HG03060 (cell line): ENCODE measurements at regions not wholly inside any gene's neighbourhood (a gene's known extent, or its start where the extent isn't known, plus 50 kb on each side); places are given as distances from the start of the nearest gene placed in this dataset.

Source experiments
- ATAC-seq: cut with Tn5 transposase; IDR thresholded peaks from one replicate; pipeline ENCODE4 v1.9.1; 2021; ENCODE audit warnings: low read depth, moderate number of reproducible peaks; ENCODE audit not compliant: unreplicated experiment

DNA sequence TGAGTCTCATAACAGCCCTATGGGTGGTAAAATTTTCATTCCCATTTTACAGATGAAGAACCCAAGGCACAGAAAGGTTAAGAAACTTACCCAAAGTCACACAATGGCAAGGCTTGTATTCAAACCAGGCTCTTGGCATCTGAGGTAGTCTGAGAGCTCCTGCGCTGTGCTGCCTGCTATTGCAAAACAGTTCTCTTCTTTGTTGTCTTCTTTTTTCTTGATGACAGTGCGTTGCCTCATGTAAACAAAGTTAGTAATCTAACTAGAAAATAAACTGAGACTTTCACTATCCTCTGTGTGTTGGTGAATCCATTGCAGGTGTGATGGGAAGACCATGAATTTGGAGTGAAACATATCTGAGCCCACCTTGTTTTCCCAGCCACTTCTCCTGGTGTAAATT, 240.8 kb downstream of the PTEN start:
- ATAC-seq = no peak

DNA sequence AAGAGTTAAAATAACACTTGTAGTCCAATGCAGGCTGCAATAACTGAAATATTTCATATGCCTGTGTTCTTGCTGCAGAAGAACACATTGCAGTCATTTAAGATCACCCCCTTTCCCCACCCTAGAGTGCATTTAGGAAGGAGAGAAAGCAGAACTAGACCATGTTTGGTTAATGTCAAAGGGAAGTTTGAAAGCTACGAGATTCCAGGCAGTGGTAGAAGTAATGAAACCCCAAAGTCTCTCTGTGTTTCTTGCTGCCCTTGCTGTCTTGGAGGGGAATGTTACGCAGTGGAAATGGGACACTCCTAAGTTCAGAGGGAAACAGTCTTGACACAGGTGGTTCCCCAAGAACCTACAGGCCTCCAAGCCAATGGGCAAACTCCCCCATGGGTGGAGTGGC, 242.9 kb downstream of the PTEN start:
- no peak for ATAC-seq

DNA sequence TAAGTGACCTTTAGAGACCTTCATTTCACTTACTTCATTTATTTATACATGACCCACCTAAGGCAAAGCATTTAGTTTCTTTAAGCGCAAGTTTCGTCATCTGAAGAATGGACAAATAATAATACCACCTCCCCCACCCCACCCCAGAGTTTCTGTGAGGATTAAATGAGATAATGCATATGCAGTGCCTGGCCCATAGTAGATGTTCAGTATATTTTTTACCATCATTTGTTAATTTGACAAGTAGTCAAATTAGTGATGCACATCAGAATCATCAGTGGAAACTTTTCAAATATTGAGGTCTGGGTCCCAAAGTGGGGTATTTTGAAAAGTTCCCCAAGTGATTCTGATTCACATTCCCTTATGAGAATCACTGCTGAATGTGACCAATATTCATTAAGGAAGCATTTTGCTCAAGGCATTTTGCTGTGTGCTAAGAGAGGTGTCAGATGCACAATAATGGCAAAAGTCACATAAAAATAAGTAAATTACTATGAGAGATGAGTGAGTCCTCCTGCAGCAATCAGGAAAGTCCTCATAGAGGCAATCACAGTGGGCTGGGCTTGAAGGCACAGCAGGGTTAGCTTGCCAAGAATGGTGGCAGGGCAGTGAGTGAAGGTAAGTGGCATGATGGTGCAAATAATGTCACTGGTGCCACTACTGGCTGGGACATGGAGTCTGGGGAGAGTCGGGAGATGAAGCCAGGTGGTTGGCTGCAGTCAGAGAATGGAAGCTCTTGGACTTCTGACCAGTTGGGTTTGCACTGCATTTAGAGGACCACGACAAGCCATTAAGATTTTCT, 244.1 kb downstream of the PTEN start:
- no peak for ATAC-seq

DNA sequence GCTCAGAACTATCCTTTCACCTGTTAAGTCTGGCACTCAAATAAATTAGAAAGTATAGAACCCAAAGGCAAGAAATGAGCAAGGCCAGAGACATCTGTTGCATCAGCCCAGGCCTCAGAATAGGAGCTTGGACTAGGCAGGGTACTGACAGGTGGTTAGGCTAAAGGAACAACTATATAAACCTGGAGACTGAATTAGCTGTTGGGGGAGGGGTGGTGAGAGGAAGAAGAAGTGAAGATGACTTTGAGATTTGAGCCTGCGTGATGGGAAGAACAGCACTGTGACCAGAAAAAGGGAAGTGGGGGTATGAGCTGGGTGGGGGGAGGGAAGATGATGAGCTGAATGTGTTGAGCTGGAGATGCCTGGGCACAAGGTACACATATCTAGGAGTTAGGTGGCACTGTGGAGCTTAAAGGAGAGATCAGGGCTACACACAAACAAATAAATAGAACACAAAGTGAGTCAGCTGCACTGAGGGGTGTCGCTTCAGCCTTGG, 244.7 kb downstream of the PTEN start:
- peak; percentile 37 for ATAC-seq

DNA sequence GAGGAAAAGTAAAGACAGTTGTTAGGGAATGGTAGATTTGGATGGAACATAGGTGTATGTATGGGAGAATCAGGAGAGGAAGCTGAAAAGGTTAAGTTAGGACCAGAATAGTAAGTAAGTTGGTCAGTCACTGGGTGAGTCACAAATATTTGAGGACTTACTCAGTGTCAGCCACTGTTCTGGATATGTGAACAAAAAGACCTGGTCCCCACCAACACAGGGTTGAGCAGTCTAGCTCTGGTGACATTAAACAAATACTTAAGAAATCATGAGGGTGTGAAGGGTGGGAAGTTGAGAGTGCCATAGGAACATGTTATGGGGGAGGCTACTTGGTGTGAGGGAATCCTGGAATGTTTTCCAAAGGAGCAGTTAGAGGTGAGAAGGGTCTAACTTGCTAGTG, 246.9 kb downstream of the PTEN start:
- ATAC-seq = no peak

DNA sequence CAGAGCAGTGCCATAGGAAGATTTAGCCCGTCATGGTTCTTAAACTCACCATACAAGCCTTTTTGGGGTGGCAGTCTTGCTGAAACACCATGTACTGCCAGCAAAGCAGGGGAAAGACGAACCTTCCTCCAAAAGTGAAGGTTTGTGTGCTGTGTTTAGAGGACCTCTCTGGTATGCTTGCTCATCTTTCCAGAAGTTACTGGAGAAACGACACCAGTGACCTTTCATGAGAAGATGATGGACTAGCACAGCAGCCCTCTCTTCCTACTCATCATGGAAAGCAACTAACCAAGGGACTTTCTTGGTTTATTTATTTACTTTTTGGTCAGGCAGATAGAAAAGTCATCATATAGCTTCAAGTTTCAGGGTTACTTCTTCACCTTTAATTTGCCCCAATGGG, 247.4 kb downstream of the PTEN start:
- ATAC-seq = no peak

DNA sequence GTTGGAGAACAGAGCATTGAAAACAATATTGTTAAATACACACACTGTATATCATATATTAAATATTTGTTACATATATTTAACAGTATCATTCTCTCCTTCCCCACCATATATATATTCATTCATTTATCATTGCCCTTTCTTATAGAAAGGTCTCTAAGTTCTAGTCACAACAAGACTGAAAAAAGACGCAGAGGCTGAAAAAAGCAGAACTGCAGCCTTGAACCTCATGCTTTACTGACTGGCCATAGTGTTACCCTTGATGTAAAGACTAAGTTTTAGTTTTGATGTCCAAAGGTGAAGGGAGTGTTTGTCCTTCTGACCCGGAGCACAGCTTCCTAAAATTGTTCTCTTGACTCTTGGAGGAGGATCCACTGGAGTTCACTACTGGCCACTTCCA, 247.9 kb downstream of the PTEN start:
- ATAC-seq = no peak

DNA sequence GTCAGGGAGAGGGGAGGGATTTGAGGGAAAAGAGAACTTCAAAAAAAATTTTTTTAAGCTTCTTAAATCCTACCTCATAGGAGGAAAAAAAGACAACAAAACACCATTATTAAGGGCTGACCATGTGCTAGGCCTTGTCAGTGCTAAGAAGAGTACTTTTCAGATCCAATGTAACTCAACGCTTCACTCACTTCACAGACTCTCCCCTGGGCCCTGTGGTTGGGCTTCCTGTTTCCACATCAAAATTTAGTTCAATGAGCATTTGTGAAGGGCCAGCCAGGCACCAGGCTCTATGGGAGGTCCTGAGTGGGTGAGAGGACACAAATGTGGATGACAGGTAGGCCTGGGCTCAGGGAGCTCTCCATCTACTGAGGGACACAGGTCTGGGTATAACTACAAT, 249.8 kb downstream of the PTEN start:
- no peak for ATAC-seq

DNA sequence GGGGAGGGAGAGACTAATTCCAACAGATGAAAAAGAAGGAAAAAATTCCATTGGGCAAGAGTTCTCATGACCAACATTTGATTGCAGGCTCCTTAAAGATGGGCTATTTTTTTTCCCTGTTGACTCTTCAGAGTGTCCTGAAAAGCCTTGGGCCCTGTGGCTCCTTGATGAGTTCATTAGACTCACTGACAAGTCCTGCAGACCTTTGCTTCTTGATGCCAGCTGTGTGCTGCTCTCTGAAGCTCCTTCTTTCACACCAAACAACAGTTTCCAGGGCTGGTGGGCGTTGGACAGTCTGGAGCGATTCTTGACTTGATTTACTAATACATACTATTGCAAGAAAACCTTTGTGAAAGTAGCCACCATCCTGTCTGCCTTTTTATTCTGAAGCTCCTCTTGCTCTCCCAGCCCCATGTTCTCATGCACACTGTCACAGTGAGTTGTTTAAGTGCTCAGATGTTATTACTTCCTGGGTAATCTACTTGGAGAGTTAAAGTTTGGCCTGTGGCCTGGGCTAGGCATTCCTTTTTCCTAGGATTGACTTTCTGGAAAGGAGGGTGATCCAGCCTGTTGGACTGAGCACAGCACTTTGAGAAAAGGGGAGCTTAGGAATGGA, 250.3 kb downstream of the PTEN start:
- ATAC-seq = no peak

DNA sequence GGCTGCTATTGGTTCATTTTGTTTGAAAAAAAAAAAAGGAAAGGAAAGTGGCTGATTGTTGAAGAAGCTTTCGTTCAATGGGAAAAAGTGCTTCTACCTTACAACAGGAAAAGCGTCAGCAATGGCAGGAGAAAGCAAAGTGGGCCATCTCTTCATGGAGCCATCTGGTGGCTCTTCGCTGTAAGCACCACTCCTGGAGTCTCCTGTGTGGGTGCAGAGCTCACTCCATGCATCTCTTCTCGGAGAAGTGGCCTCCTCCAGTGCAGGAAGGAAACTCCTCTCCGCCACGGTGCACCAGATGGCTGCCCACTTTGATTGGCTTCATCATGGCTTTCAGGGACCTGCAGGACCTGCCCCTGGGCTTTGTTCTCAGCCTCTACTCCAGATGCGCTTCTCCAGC, 250.9 kb downstream of the PTEN start:
- no peak for ATAC-seq

DNA sequence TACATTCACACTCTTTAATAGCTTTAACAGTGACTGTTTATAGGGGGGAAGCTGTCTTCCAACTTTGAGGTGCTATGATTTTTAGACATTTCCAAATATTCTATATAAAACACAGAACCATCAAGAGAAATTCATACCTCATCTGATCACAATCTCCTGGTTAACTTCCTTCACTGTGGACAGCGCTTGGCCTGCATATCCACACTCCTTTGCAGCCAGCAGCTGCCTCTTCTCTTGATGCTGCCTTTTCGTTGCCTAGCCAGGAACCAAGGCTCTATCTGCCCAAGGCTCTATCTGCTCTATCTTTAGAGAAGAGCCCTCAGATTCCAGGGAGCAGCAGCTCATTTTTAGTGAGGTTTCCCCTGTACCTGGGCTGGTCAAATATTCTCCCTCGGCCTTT, 252.0 kb downstream of the PTEN start:
- ATAC-seq = no peak

DNA sequence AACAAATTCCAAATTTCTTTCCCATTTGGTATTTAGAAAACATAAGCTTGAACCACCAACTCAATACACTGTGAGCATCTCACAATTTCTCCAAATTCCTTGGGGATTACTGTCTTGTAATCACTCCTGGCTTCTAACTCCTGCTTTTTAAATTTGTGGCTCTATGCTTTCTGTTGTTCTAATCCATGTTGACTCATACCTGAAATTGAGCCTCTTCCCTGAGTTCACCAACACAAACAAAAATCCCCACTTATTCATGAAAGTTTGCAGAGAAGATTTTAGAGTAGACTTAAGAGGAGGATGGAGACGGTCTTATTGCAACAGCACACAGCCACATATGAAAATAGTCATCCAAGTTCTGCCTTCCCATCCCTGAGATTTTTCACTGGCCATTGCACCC, 252.5 kb downstream of the PTEN start:
- no peak for ATAC-seq

DNA sequence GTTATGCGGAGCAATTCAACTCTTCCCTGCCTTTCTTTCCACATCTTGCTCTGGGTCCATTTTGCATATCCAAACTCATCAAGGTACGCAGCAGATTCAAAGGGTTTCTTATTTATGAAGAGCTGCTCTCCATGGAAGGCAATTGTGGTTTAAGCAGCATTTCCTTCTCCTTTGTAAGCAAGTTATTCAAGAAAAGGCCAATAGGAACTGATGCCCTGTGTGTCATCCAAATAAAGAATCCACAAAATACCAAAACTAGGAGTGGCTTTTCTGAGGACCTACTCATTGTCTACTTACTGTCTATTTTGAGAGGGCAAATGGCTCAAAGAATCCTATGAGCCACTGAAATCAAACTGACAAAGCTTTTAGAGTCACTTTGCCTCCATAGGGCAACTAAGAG, 253.1 kb downstream of the PTEN start:
- no peak for ATAC-seq

DNA sequence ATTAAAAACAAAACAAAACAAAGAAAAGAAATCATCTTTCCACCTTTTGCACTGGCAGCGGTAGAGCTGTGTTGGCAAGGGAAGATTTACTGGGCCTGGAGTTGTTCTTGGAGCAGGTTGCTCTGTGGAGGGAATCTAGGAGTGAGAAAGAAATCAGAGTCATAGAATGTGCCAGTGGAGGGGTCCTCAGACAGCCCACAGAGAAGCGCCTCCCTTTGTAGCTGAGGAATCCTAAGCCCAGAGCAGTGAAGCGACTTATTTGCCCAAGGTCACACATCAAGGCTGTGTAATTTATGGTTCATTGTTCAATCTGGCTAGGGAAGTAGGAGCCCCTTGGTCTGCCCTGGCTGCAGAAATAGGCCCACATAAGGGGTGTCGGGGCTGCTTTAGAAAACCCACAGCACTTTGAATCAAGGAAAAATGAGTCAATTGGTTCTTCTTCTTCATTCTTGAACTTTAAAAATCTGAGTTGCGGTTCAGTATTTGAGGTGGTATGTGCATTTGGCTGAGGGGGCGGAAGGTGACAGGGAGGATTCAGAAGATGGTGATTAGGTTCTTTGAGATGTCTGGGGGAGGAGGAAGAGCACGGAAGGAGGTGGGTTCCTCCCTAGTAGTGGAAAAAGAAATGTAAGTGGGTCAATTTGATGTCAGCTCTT, 253.7 kb downstream of the PTEN start:
- no peak for ATAC-seq

DNA sequence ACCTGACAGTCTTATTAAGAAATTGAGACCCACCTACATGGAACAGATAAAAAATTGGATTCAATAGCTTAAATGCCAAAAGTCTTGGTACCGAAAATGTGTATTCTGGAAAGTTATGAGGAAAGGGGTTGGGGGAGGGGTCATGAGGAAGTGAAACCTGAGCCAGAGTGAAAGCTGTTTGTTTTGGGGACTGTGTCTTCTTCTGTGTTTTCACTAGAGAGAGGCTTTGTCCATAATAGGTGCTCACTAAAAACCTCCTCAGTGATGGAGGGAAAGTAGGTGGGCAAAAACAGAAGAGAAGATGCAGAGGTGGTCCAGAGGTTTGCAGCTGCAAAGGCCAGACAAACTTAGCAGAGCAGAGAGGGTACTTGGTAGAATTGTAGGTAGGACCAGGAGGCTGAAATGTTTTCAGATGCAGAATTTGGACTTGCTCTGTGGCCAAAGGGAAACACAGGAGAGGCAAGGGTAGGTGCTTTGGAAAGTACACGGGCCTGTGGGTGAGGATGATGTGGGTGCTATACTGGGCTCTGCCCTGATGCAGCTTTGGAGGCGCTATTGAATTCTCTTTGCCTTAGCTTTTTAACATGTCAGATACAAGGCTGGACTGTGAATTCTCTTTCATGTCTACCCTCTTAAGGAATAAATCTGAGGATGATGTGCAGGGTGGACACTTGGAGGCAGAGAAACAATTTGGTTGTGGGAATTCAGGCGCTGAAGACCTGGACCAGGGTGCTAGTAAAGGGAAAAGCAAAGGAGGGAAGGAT, 254.6 kb downstream of the PTEN start:
- ATAC-seq = no peak

DNA sequence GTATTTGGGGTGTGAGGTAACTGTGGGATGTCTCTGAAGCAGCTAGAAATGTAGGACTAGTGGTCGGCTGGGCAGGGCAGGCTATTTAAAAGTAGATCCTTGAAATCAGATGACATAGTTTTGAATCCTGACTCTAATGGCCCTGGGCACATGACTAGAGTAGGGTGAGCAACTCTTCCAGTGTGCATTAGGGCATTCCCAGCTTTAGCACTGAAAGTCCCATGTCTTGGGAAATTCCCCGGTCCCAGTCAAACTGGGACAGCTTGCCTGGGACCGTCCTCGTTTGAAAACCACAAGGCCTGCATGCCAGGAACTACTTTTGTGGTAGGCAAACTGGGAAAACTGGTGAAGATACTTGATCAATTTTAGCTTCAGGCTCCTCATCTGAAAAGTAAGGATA, 255.3 kb downstream of the PTEN start:
- no peak for ATAC-seq

DNA sequence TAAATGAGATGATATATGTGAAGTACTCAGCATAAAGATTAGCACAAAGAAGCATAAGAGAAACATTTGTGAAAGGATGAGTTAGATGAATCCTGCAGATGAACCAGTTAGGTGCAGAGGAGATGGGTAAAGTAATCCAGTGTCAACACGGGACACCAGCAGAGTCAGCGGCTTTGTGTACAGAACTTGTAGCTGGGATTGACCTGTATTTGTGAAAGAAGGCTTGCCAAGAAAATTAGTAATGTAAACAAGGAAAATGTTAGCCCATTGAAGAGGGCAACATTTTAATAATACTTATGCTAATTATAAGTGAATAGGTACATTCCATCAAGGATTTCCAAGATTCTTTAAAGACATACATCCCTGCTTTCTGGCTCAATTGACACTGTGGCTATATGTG, 255.7 kb downstream of the PTEN start:
- no peak for ATAC-seq

DNA sequence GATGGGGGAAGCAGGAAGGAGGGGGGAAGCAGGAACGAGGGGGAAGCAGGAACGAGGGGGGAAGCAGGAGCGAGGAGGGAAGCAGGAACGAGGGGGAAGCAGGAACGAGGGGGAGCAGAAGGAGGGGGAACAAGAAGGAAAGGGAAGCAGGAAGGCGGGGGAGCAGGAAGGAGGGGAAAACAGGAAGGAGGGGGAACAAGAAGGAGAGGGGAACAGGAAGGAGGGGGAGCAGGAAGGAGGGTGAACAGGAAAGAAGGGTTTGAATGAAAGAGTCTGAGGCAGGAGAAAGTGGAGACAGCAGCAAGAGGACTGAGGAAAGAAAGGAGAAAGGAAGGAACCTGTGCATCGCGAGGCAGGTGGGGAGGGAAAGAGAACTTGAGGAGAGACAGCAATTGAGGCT, 256.6 kb downstream of the PTEN start:
- no peak for ATAC-seq

DNA sequence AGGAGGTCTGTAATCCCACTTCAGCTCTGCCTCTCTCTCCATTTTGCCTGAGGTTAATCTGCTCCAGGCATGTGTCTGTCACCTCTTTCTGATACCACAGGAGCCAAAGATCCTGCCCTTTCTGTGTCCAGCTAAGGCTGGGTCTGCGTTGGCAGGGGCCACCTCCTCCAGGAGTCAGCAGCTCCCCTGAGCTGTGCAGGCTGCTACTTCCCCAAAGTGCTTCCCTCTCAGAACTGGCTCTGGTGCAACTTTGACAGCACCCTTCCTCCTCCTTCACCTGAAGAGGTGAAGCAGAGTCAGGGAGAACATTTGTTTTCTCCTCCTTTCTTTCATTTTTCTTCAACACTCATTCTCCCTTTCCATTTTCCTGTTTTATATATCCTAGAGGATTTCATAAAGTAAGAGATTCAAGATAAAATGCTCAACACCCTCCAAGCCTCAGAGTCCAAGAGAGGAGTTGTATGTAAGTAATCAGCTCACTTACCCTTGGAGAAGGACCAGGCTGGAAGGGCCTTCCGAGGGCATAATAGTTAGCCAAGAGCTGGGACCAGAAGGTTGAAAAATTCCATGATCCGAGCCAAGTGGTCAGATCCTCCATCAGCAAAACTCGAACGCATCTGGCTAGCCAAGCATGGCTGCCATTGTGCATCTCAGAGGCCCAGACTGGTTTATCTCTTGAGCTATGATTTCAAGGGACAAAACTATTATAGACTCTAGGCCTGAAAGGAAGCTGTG, 257.3 kb downstream of the PTEN start:
- ATAC-seq = no peak

DNA sequence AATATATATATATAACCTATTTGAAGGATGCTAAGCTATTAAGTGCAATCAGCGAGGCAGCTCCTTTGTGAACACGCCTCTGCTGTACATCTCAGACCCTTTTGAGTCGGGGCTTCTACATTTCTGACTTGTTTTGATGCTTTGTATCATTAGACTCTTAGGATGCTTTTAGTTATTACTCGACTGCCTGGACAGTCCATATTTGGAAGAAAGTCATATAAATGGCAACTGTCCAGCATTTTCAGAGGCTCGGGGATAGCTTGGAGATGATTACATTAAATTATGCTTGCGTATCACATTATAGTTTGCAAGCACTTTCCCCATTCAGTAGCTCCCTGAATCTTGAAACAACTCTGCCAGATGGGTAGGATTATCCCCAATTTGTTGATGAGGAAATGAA, 257.9 kb downstream of the PTEN start:
- no peak for ATAC-seq
